NCI-H146 treated with DMSO at 0.1 percent for 48 hours (cell line): ENCODE measurements at regions not wholly inside any gene's neighbourhood (a gene's known extent, or its start where the extent isn't known, plus 50 kb on each side); places are given as distances from the start of the nearest gene placed in this dataset.
"Not testable (repeated sequence)": the region's sequence is repeated elsewhere in the genome, so short reads cannot be mapped to it uniquely, and the experiment has no call there.

Source experiments
- DNase-seq: peaks from one replicate; lab custom pipeline; 2025; ENCODE audit not compliant: unreplicated experiment; lab: John Stamatoyannopoulos, UW

- DNase-seq: no peak
These were observed 1946.7 kb upstream of the FLRT2 start for GRCh38 chr14:83583201-83583600.

- DNase-seq: no peak
These were observed 1935.1 kb upstream of the FLRT2 start for GRCh38 chr14:83594874-83595273.

- DNase-seq: no peak
These were observed 1922.3 kb upstream of the FLRT2 start for GRCh38 chr14:83607682-83608081.

- DNase-seq: no peak
These were observed 1918.5 kb upstream of the FLRT2 start for GRCh38 chr14:83611491-83611890.

DNA sequence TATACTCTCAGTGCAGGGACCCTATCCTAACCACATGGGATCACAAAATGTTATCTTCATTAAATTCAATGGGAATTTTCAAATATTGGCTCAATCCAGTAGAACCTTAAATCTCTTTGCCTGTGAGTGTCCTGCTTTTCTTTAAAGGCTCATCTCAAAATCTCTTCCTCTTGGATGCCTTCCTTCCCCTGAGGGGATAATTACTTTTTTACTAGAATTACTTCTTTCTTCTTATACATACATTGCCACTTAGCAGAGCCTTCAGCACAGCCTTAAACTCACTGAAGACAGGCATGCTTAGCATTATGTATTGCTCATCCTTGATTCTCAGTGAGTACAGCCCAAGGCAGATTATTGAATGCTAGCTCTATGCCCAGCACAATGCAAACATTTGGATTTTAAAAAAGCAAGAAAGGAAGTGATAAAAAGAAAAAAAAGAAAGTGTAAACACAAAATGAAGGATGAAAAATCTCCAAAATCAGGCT is 1918.0 kb upstream of the FLRT2 start:
- DNase-seq: no peak

- DNase-seq: no peak
These were observed 1915.0 kb upstream of the FLRT2 start for GRCh38 chr14:83614956-83615355.

DNA sequence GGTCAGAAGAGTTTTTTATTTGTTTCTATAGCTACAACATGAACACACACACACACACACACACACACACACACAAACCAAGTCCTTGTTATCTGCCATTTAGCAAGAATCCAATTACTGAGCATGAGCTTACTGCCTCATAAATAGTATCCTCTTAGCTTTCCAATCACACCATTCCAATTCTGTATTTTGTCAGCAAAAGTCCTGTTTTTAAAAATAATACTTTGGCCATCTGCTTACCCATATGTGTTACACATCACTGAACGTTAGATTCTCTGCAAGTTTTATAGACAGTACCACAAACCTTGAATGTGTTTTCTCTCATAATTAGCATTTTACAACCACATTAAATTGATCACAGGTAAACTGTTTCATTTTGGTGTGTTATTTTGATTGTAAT is 1905.4 kb upstream of the FLRT2 start:
- no peak for DNase-seq

- no peak for DNase-seq
These were observed 1897.6 kb upstream of the FLRT2 start for GRCh38 chr14:83632375-83632774.

GRCh38 chr14:83638748-83639504 is 1891.0 kb upstream of the FLRT2 start:
- DNase-seq: no peak

DNA sequence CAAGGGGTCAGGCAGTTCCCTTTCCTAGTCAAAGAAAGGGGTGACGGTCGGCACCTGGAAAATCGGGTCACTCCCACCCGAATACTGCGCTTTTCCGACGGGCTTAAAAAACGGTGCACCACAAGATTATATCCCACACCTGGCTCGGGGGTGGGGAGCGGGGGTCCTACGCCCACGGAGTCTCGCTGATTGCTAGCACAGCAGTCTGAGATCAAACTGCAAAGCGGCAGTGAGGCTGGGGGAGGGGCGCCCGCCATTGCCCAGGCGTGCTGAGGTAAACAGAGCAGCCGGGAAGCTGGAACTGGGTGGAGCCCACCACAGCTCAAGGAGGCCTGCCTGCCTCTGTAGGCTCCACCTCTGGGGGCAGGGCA is 1890.5 kb upstream of the FLRT2 start:
- DNase-seq: not testable (repeated sequence)

GRCh38 chr14:83646228-83646627 is 1883.7 kb upstream of the FLRT2 start:
- no peak for DNase-seq

- no peak for DNase-seq
These were observed 1869.3 kb upstream of the FLRT2 start for GRCh38 chr14:83660597-83660996.

DNA sequence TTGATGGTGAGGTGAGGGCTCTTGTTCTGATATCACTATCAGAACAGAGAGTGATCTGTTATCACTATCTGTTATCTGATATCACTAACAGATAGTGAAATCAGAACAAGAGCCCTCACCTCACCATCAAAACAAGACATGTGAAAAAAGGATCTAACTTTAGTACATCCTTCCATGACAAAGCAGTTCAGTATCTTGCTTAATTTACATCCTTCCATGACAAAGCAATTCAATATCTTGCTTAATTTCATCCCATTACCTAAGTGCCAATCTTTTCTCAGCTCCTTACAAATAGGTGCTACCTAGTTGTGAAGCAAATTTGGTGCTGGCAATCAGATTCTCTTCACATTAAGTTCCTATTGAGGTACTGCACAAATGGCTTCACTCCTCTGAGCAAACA is 1865.6 kb upstream of the FLRT2 start:
- DNase-seq: peak; percentile 63

DNA sequence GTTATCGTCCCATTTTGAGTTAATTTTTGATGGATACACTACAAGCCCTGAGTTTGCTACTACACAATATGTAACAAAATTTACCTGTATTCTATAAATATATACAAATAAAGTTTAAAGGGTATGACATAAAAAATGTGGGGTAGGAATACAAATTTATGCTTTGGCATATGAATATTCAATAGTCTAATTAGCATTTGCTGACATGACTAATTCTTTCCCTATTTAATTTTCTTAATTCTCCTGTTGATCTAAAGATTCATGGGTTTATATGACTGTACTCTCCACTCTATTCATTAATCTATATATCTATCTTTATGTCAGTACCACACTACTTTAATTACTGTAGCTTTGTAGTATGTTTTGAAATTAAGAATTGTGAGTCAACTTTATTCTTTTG is 1840.7 kb upstream of the FLRT2 start:
- no peak for DNase-seq

GRCh38 chr14:83697099-83697498 is 1832.8 kb upstream of the FLRT2 start:
- no peak for DNase-seq

DNA sequence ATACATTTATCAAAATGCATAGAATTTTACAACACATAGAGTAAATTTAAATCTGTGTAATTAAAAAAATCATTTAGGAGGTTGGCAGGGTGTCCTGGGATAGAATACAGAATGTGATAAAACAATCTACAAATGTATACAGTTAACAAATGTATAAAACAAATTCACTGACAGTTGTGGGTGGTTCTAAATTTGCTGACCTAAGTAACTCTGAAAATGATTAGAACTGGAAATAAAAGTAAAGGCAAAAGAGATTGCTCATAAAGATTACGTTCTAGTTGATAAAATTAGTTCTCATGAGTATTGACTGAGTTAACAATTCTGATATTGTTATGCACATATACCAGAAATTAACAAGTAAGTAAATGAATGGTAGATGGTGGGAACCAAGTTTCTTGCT is 1827.3 kb upstream of the FLRT2 start:
- DNase-seq: no peak

DNA sequence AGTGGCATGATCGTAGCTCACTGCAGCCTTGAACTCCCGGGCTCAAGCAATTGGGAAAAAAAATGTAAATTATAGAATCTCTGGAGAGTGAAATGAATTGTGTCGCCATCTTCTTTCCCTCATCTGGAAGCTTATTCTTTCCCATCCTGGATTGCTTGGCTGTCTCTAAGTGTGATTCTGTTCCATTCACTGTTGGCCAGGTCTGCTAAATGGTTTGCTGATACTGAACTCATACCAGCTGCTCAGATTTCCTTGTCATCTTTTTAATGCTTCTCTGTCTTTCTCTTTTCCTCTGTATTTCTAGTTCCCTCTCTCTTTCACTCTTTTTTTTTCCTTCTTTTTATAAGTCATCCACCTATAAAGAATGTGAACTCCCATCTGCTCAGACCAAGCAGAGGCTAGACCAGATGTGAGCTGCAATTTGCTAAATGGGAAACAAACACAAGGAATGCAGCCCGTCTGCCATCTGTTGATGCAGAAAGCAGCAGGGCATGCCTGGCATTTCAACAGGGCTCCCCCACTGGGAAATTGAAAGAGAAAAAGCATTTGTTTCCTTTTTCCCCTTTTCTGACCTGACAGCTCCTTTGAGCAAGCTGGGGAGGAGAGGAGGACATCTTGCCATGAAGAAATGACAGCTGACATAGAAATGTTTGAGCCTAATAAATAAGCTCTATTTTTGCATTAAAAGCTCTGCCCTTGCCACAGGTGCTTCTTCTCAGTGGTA is 1823.6 kb upstream of the FLRT2 start:
- peak; percentile 33 for DNase-seq

DNA sequence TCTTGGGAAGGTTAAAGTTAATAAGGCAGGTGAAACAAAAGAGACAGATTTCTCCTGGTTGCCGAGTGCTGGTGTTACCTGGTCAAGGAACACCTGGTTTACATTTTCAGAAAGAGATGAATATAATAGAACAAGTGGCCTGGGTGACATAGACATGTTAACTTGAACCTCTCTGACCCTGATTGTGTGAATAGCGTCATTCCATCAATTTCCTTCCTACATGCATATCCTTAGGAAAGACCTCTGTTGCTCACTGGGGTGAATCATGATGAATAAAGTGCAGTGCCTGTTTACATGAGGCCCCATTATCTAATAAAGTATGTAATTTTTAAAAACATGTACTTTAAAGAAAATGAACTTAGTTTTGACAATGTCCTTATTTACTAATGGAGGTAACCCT is 1822.9 kb upstream of the FLRT2 start:
- DNase-seq: peak; percentile 33

- no peak for DNase-seq
These were observed 1820.8 kb upstream of the FLRT2 start for GRCh38 chr14:83709116-83709515.

GRCh38 chr14:83711046-83711445 is 1818.9 kb upstream of the FLRT2 start:
- no peak for DNase-seq

GRCh38 chr14:83712418-83713129 is 1817.4 kb upstream of the FLRT2 start:
- peak; percentile 73 for DNase-seq

DNA sequence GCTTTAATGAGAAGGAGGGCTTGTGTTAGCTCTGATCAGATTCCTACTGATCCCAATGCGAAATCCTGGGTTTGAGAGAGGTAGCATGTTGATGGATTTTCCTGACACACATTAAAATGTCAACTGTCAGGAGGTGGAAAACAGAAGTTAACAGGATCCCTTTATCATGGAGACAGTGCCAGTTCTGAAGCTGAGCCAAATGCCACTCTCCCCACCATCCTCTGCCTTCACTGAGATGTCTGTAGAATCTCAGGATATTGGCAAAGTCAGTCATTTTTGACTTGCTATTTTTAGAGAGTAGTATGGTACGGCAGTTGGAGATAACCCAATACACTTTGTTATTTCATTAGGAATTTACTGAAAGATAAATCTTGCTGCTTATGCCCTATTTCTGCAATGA is 1816.2 kb upstream of the FLRT2 start:
- no peak for DNase-seq
